ENCODE measurements at regions not wholly inside any gene's neighbourhood (a gene's known extent, or its start where the extent isn't known, plus 50 kb on each side); places are given as distances from the start of the nearest gene placed in this dataset.
A peak's percentile ranks its signal among the peaks of the same experiment; 100 is the strongest.
"Not testable (repeated sequence)": the region's sequence is repeated elsewhere in the genome, so short reads cannot be mapped to it uniquely, and the experiment has no call there.

- DNase-seq = no peak
Measured at GRCh38 chr10:78419481-78420265, 386.0 kb downstream of the RPS24 start.

- no peak for DNase-seq
Measured at GRCh38 chr10:78420946-78421735, 387.5 kb downstream of the RPS24 start.

DNA sequence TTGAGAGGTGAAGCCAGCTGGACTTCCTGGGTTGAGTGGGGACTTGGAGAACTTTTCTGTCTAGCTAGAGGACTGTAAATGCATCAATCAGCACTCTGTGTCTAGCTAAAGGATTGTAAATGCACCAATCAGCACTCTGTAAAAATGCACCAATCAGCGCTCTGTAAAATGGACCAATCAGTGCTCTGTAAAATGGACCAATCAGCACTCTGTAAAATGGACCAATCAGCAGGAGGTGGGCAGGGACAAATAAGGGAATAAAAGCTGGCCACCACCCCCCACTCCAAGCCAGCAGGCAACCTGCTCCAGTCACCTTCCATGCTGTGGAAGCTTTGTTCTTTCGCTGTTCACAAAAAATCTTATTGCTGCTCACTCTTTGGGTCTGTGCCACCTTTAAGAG, 390.4 kb downstream of the RPS24 start:
- not testable (repeated sequence) for DNase-seq

DNA sequence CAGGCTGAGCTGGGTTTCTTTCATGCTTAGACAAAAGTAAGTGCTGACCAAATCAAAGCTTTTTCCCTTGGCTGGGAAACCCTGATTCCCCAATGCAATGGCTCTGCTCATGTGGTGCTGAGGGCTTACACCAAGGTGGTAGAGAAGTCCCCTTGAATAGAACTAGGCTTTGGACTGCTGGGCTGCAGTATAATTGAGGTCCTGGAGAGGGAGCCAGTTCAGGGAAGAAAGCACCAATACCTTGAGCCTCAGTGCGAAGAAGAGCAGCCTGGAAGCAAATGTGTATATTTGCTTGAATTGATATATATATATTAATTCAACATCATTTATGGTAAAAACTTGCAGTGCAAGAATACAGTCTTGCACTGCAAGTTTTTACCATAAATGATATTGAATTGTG, 391.1 kb downstream of the RPS24 start:
- DNase-seq = no peak

GRCh38 chr10:78426181-78426580, 392.5 kb downstream of the RPS24 start:
- DNase-seq = no peak

DNA sequence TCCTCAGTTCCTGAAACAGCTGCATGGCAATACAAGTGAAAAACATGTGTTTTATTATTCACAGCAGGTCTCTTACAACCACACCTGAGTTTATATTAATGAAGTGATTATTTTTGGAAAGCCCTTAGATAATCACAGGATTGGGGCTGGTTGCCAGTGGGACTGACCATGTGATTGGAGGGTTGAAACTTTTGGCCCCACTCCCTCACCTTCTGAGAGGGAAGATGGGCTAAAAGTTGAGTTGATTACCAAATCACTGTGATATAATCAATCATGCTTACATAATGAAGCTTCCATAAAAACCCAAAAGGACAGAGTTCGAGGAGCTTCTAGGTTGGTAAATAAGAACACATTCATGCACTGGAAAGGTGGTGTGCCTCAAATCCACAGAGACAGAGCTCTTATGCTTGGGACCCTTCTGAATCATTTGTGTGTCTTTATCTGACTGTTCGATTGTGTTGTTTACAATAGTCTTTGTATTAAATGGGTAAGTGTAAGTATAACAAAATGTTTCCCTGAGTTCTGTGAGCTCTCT, 393.9 kb downstream of the RPS24 start:
- no peak for DNase-seq

GRCh38 chr10:78428579-78428978, 394.9 kb downstream of the RPS24 start:
- no peak for DNase-seq

DNA sequence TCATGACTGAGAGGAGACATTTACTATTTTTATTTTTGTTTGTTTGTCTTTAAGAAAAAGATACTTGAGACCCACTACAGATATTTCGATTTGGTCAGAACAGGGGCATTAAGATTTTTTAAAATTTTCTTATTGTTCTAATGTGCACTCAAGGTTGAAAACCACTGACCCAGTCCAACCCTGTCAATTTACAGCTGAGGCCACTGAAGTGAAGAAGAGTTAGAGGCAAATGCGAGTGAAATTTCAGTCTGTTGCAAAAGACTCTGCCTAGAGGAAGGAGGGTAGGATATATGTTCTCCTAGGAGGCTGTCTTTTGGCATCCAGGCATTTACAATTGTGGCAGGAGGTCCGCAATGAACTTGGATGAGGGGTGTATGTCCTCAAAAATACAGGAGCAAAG, 396.3 kb downstream of the RPS24 start:
- no peak for DNase-seq

GRCh38 chr10:78432583-78432982, 398.9 kb downstream of the RPS24 start:
- no peak for DNase-seq

DNA sequence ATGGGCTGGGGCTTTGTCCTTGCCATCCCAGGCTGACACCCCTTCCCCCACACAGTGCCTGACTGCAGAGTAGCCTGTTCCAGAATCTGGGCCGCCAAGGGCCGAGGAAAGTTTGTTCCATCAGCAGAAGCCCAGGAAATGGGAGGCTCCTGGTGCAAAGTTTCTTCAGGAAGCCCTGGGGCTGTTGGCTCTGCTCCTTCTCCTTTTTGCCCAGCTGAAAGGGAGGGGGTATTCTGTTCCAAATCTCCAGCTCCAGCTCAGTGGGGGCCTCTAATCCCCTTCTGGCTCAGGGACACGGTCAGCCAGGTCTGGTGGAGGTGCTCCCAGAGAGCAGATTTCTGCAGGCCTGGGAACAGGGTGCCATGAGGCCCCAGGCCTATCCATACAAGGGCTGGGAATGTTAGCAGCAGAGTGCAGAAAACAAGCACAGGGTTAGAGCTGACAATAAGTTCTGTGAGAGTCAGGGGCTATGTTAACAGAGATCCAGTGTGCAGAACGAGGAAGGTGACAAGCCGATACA, 399.5 kb downstream of the RPS24 start:
- DNase-seq = no peak

- no peak for DNase-seq
Measured at GRCh38 chr10:78433766-78434535, 400.3 kb downstream of the RPS24 start.

- no peak for DNase-seq
Measured at GRCh38 chr10:78434886-78435285, 401.2 kb downstream of the RPS24 start.

DNA sequence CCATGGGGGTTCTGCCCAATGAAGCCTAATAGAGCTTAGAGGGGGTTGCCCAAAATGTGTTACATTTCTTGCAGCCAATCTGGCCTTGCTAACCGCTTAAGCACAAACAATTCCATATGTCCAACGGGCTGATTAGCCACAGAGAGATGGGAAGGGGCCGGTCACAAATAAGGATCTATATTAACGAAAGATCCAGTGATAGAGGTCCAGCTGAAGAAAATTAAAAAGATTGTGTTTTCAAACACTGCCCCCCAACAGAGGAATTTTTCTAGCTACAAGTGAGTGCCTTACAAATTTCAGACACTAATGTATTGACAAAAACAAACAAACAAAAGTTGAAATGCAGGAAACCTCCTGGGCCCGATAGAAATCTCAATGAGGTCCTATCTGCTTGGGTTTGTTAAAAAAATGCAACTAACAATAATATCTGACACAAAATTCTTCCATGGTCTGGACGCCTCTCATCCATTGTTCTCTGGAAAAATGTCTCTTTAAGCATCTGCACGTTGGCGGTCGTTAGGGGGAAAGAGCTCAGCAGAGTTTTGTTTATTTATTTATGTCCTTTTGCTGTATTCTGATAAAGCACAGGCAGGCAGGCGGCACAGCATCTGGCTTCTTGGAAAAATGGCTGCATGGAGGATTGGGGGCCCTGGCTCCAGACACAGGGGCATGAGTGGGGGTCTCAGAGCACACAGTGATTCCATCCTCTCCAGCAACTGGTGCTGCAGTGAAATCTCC, 402.0 kb downstream of the RPS24 start:
- no peak for DNase-seq

GRCh38 chr10:78436222-78436573, 402.5 kb downstream of the RPS24 start:
- DNase-seq = no peak

- DNase-seq = no peak
Measured at GRCh38 chr10:78436706-78437406, 403.2 kb downstream of the RPS24 start.

GRCh38 chr10:78437407-78437768, 403.7 kb downstream of the RPS24 start:
- DNase-seq = no peak

DNA sequence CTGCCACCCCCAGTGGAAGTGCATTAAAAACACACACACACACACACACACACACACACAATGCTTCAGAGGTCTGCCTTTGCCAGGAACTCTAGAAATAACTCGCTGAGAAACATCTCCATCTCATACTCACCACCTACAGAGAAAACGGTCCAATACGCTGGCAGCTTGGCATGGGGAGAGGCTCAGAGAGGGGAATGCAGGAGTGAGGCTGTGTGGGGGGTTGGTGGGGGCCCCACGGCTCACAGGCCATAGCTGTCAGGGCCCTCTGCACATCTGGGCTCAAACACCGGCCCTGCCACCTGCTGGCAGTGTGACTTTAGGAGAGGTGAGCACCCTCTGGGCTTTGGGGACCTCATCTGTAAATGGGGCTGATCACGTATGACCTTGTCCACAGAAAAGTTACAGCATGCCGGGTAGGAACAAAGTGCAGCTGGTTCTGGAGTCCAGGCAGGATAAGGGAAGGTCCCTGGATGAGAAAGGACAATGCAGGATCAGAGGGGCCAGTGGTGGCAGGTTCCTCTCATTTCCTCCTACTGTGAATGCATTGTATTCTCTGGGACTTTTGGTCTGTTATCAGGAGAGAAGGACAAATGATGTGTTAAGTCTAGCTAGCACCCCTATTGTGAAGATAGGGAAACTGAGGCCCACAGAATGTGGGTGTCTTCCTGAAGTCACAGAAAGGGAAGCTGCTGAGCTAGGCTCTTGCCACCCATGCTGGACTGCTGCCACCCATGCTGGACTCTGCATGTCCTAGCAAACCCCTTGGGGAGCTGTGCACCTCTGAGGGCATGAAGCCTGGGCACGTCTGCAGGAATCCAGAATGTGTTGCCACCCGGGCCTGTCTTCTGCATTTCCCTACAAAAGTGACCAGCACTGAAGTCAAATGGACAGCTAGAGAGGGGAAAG, 404.6 kb downstream of the RPS24 start:
- no peak for DNase-seq

GRCh38 chr10:78438907-78439809, 405.5 kb downstream of the RPS24 start:
- no peak for DNase-seq

GRCh38 chr10:78441010-78441409, 407.3 kb downstream of the RPS24 start:
- peak; percentile 17 for DNase-seq

GRCh38 chr10:78441694-78442093, 408.0 kb downstream of the RPS24 start:
- peak; percentile 28 for DNase-seq

Measured in fibroblast of skin of right biceps (primary cell).